Testis (tissue), 2 donors: ENCODE measurements at regions not wholly inside any gene's neighbourhood (a gene's known extent, or its start where the extent isn't known, plus 50 kb on each side); places are given as distances from the start of the nearest gene placed in this dataset.

Experiments used
- DNase-seq: peaks from one replicate; pipeline ENCODE4 v3.0.0-alpha.2; 2019
- H3K27ac ChIP-seq, 2 donors: fragments of 200-600 bp; sonication (generic); one replicate each; pipeline ENCODE4 v1.5.1; 2019
- H3K27me3 ChIP-seq: fragments of 200-600 bp; sonication (generic); one replicate; pipeline ENCODE4 v1.5.1; 2019
- H3K36me3 ChIP-seq: fragments of 200-600 bp; sonication (generic); one replicate; pipeline ENCODE4 v1.5.1; 2017; ENCODE audit warnings: low read depth; ENCODE audit errors: missing control alignments
- H3K4me1 ChIP-seq: fragments of 200-600 bp; sonication (generic); one replicate; pipeline ENCODE4 v1.5.1; 2019
- H3K4me3 ChIP-seq, 2 donors: fragments of 200-600 bp; sonication (generic); one replicate each; pipeline ENCODE4 v1.5.1; 2017 to 2019
- H3K9me3 ChIP-seq: fragments of 200-600 bp; sonication (generic); one replicate; pipeline ENCODE4 v1.5.1; 2017
- CTCF ChIP-seq, 3 experiments: fragments of 450-650 bp in 2 of 3; fragments of 200-600 bp in 1 of 3; sonication (generic) in 1 of 3; IDR thresholded peaks; one replicate each; pipeline ENCODE4 v1.5.1; 2016 to 2019; ENCODE audit warnings: antibody characterized with exemption in 3 of 3, mild to moderate bottlenecking in 2 of 3, moderate library complexity in 1 of 3
- POLR2A ChIP-seq: fragments of 450-650 bp; IDR thresholded peaks from one replicate; pipeline ENCODE4 v1.6.1; 2017; ENCODE audit warnings: antibody characterized with exemption, mild to moderate bottlenecking, moderate library complexity
- WGBS, 2 donors: methylation state at CpG; one replicate each; pipeline ENCODE4 v1.1.5; 2018; 5-methylcytosine and 5-hydroxymethylcytosine counted together
- intact Hi-C: fragments of 100-400 bp; cut with DNase I; formaldehyde crosslinking; loops from one replicate; pipeline ENCODE4 v1.15.1; 2023; ENCODE audit warnings: low total_unique reads

- DNase-seq: no peak
- TF ChIP-seq CTCF (IDR thresholded peaks at IDR 0.05) (no peak), POLR2A (no peak)
- Histone ChIP-seq H3K27ac (no peak overlapping the region), H3K9me3 (no peaks in the 10 kb centered on the region), H3K4me1 (no peaks in the 10 kb centered on the region), H3K4me3 (no peak overlapping the region), H3K27me3 (no peaks in the 10 kb centered on the region), H3K36me3 (no peaks in the 10 kb centered on the region)
- WGBS, 2 donors: 80 to 81% methylated on average over 5 of the region's 5 CpGs
- intact Hi-C loops: no loop called here
These were observed 67.8 kb upstream of the CDK13 start for GRCh38 chr7:39882148-39882784.

- no peaks in the 10 kb centered on the region for H3K9me3 ChIP-seq
- no peaks in the 10 kb centered on the region for H3K4me1 ChIP-seq
- no peak for TF ChIP-seq CTCF (IDR thresholded peaks at IDR 0.05)
- intact Hi-C loops: no loop called here
- no peak overlapping the region for H3K4me3 ChIP-seq
- H3K27me3 ChIP-seq: no peaks in the 10 kb centered on the region
- no peaks in the 10 kb centered on the region for H3K36me3 ChIP-seq
- 88% methylated on average over 4 of the region's 4 CpGs for WGBS, 2 donors
- no peak overlapping the region for H3K27ac ChIP-seq
- DNase-seq: no peak
These were observed 66.2 kb upstream of the CDK13 start for GRCh38 chr7:39883812-39884390.

GRCh38 chr7:39888171-39888853 is 61.7 kb upstream of the CDK13 start:
- TF ChIP-seq POLR2A: no peak
- no peak for TF ChIP-seq CTCF (IDR thresholded peaks at IDR 0.05)
- WGBS, 2 donors: 87 to 92% methylated on average over 3 of the region's 3 CpGs

GRCh38 chr7:39890411-39890810 is 59.6 kb upstream of the CDK13 start:
- no peak for TF ChIP-seq CTCF (IDR thresholded peaks at IDR 0.05)
- TF ChIP-seq POLR2A: no peak
- intact Hi-C loops: loop anchor here (10.0 kb wide), 1 partner anchor 164 kb away; no protein-coding TSS in a partner anchor
- 76 to 79% methylated on average over 4 of the region's 4 CpGs for WGBS, 2 donors

More at GRCh38 chr7:39888171-39888853, 61.7 kb upstream of the CDK13 start:
- Histone ChIP-seq H3K4me3 (no peak overlapping the region), H3K27me3 (no peaks in the 10 kb centered on the region), H3K27ac (no peak overlapping the region), H3K4me1 (no peaks in the 10 kb centered on the region), H3K9me3 (no peaks in the 10 kb centered on the region), H3K36me3 (no peaks in the 10 kb centered on the region)
- intact Hi-C loops: no loop called here
- DNase-seq: no peak

More at GRCh38 chr7:39890411-39890810, 59.6 kb upstream of the CDK13 start:
- no peak overlapping the region for H3K27ac ChIP-seq
- no peaks in the 10 kb centered on the region for H3K9me3 ChIP-seq
- H3K36me3 ChIP-seq: no peaks in the 10 kb centered on the region
- H3K4me1 ChIP-seq: no peaks in the 10 kb centered on the region
- no peak overlapping the region for H3K4me3 ChIP-seq
- no peaks in the 10 kb centered on the region for H3K27me3 ChIP-seq
- no peak for DNase-seq
